Endothelial cell of umbilical vein (primary cell): ENCODE measurements at regions not wholly inside any gene's neighbourhood (a gene's known extent, or its start where the extent isn't known, plus 50 kb on each side); places are given as distances from the start of the nearest gene placed in this dataset.

Experiments used
- EZH2 ChIP-seq: IDR thresholded peaks from 2 replicates; pipeline ENCODE4 v1.6.1; 2012; ENCODE audit warnings: borderline replicate concordance, low read depth, mild to moderate bottlenecking, moderate library complexity, low read length, inconsistent platforms; ENCODE audit not compliant: severe bottlenecking
- FOS ChIP-seq: IDR thresholded peaks from 2 replicates; pipeline ENCODE4 v1.6.1; 2011; ENCODE audit warnings: mild to moderate bottlenecking, low read length, moderate library complexity, borderline replicate concordance; ENCODE audit not compliant: insufficient read depth
- JUN ChIP-seq: IDR thresholded peaks from 2 replicates; pipeline ENCODE4 v1.6.1; 2011; ENCODE audit warnings: borderline replicate concordance, low read depth; ENCODE audit not compliant: insufficient read length, insufficient read depth
- MYC ChIP-seq: IDR thresholded peaks from one replicate; pipeline ENCODE4 v1.6.1; 2011; ENCODE audit warnings: mild to moderate bottlenecking, low read depth, low read length
- POLR2A ChIP-seq: IDR thresholded peaks from 2 replicates; pipeline ENCODE4 v1.6.1; 2012; ENCODE audit warnings: low read depth, mild to moderate bottlenecking, control low read depth, low read length
- POLR2AphosphoS5 ChIP-seq: IDR thresholded peaks from 2 replicates; pipeline ENCODE4 v1.6.1; 2012; ENCODE audit warnings: low read depth, mild to moderate bottlenecking, control low read depth, low read length, moderate library complexity; ENCODE audit not compliant: insufficient read depth
- TF ChIP-seq, protein P1 (sequence below), 2 donors: IDR thresholded peaks; 1 replicate in 1 of 2; 2 replicates in 1 of 2; pipeline ENCODE4 v1.5.1; 2011; ENCODE audit warnings: low read length in 2 of 2, mild to moderate bottlenecking in 2 of 2, moderate library complexity in 2 of 2, control low read depth in 1 of 2, inconsistent platforms in 1 of 2, low read depth in 1 of 2; ENCODE audit not compliant: insufficient read depth in 1 of 2; ENCODE audit errors: extremely low read depth in 1 of 2
- TF ChIP-seq, protein P2 (sequence below): IDR thresholded peaks from 2 replicates; pipeline ENCODE4 v1.6.1; 2011; ENCODE audit not compliant: insufficient read depth, insufficient read length

GRCh38 chr16:59997706-59998105 is 1263.6 kb upstream of the GOT2 start:
- TF ChIP-seq, protein P1, sequence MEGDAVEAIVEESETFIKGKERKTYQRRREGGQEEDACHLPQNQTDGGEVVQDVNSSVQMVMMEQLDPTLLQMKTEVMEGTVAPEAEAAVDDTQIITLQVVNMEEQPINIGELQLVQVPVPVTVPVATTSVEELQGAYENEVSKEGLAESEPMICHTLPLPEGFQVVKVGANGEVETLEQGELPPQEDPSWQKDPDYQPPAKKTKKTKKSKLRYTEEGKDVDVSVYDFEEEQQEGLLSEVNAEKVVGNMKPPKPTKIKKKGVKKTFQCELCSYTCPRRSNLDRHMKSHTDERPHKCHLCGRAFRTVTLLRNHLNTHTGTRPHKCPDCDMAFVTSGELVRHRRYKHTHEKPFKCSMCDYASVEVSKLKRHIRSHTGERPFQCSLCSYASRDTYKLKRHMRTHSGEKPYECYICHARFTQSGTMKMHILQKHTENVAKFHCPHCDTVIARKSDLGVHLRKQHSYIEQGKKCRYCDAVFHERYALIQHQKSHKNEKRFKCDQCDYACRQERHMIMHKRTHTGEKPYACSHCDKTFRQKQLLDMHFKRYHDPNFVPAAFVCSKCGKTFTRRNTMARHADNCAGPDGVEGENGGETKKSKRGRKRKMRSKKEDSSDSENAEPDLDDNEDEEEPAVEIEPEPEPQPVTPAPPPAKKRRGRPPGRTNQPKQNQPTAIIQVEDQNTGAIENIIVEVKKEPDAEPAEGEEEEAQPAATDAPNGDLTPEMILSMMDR (IDR thresholded peaks at IDR 0.05; ENCODE audit: extremely low read depth in 1 of 2, insufficient read depth in 1 of 2, low read depth in 1 of 2, low read length in 2 of 2) = no peak
- TF ChIP-seq POLR2AphosphoS5 = no peak
- no peak for TF ChIP-seq POLR2A
- no peak for TF ChIP-seq EZH2
- TF ChIP-seq MYC = no peak
- TF ChIP-seq FOS = no peak
- TF ChIP-seq, protein P2, sequence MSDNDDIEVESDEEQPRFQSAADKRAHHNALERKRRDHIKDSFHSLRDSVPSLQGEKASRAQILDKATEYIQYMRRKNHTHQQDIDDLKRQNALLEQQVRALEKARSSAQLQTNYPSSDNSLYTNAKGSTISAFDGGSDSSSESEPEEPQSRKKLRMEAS = no peak
- TF ChIP-seq JUN = no peak
